Inferior parietal cortex (tissue), 1 donor: ENCODE measurements at regions not wholly inside any gene's neighbourhood (a gene's known extent, or its start where the extent isn't known, plus 50 kb on each side); places are given as distances from the start of the nearest gene placed in this dataset.

Experiments used
- DNase-seq: peaks from one replicate; pipeline ENCODE4 v3.0.0-alpha.2; 2016; ENCODE audit errors: extremely low spot score

- DNase-seq, result no peak
Observed at GRCh38 chr12:114741940-114742339, 58.0 kb upstream of the TBX3 start.

GRCh38 chr12:114740448-114740847 is 56.5 kb upstream of the TBX3 start:
- DNase-seq, result no peak

GRCh38 chr12:114738460-114739184 is 54.6 kb upstream of the TBX3 start:
- DNase-seq, result no peak

- DNase-seq, result no peak
Observed at GRCh38 chr12:114735680-114736374, 51.9 kb upstream of the TBX3 start.

- DNase-seq, result no peak
Observed at GRCh38 chr12:114735011-114735410, 51.0 kb upstream of the TBX3 start.

- no peak for DNase-seq
Observed at GRCh38 chr12:114733919-114734318, 49.9 kb upstream of the TBX3 start.
